Testis (tissue), 2 donors: ENCODE measurements at regions not wholly inside any gene's neighbourhood (a gene's known extent, or its start where the extent isn't known, plus 50 kb on each side); places are given as distances from the start of the nearest gene placed in this dataset.

Source experiments
- CTCF ChIP-seq, 3 experiments: fragments of 450-650 bp in 2 of 3; fragments of 200-600 bp in 1 of 3; sonication (generic) in 1 of 3; IDR thresholded peaks; one replicate each; pipeline ENCODE4 v1.5.1; 2016 to 2019; ENCODE audit warnings: antibody characterized with exemption in 3 of 3, mild to moderate bottlenecking in 2 of 3, moderate library complexity in 1 of 3
- POLR2A ChIP-seq: fragments of 450-650 bp; IDR thresholded peaks from one replicate; pipeline ENCODE4 v1.6.1; 2017; ENCODE audit warnings: antibody characterized with exemption, mild to moderate bottlenecking, moderate library complexity

- TF ChIP-seq POLR2A (no peak), CTCF (IDR thresholded peaks at IDR 0.05) (no peak)
Measured at GRCh38 chr1:220455559-220455958, 72.4 kb upstream of the MARK1 start.
